K562 (cell line): ENCODE measurements at regions not wholly inside any gene's neighbourhood (a gene's known extent, or its start where the extent isn't known, plus 50 kb on each side); places are given as distances from the start of the nearest gene placed in this dataset.

Experiments
- ATAC-seq: fragments of 200-7000 bp; cut with Tn5 transposase; 3 replicates; pipeline ENCODE4 v1.9.1; 2020; ENCODE audit warnings: moderate library complexity
- BruUV-seq: library from RNA; stranded (reverse); fragments of 400-500 nt; replicated peaks from 2 replicates; lab custom pipeline; 2021; lab: Mats Ljungman, UMichigan
- CTCF ChIA-PET: fragments of 300-600 bp; formaldehyde crosslinking; extraction: SDS; loops from one replicate; lab custom pipeline; 2021; ENCODE audit warnings: low intra/inter-chr PET ratio; lab: Yijun Ruan, JAX
- POLR2A ChIA-PET: fragments of 300-600, 350-650 bp; sonication (Branson Sonifier 250); formaldehyde crosslinking; extraction: SDS; loops from one replicate; lab custom pipeline; 2021; ENCODE audit warnings: antibody characterized with exemption, inconsistent platforms; lab: Yijun Ruan, JAX
- DNase-seq, 4 experiments: peaks; one replicate each; pipeline versions ENCODE4 v3.0.0 to v3.0.0-alpha.2; 2011 to 2018; ENCODE audit warnings: low spot score in 3 of 4, mixed read lengths in 3 of 4; ENCODE audit errors: extremely low read depth in 1 of 4
- FAIRE-seq: peaks from 2 replicates; lab custom pipeline; 2011; peaks lifted over from hg19 to GRCh38; lab: Jason Lieb, UNC
- H2AFZ ChIP-seq: 2 replicates; pipeline ENCODE4 v1.6.0; 2011; ENCODE audit warnings: low read depth, low read length, control low read depth, inconsistent platforms
- H3K27ac ChIP-seq: fragments of 200-600 bp; 3 replicates; pipeline ENCODE4 v1.8.0; 2011; ENCODE audit warnings: low read depth, mild to moderate bottlenecking, control low read depth, inconsistent platforms, low read length, moderate library complexity, mixed read lengths; ENCODE audit errors: extremely low read depth
- H3K27me3 ChIP-seq, 2 experiments: fragments of 300-600 bp in 1 of 2; 2 replicates in 1 of 2; 3 replicates in 1 of 2; pipeline versions ENCODE4 v1.6.0 to v1.8.0; 2011; ENCODE audit warnings: inconsistent platforms in 2 of 2, low read length in 2 of 2, mild to moderate bottlenecking in 1 of 2, mixed read lengths in 1 of 2, moderate library complexity in 1 of 2; ENCODE audit not compliant: control insufficient read depth in 2 of 2, insufficient read depth in 2 of 2
- H3K36me3 ChIP-seq: fragments of 300-600 bp; 3 replicates; pipeline ENCODE4 v1.8.0; 2011; ENCODE audit warnings: mild to moderate bottlenecking, low read length, inconsistent platforms; ENCODE audit not compliant: control insufficient read depth, insufficient read depth
- H3K4me1 ChIP-seq, 2 experiments: fragments of 200-600 bp in 1 of 2; replicated peaks in 1 of 2; 2 replicates in 1 of 2; 3 replicates in 1 of 2; pipeline versions ENCODE4 v1.5.1 to v1.8.0; 2011; ENCODE audit warnings: inconsistent platforms in 2 of 2, low read length in 2 of 2, mild to moderate bottlenecking in 1 of 2, mixed read lengths in 1 of 2, moderate library complexity in 1 of 2; ENCODE audit not compliant: control insufficient read depth in 2 of 2, insufficient read depth in 2 of 2
- H3K4me2 ChIP-seq: 2 replicates; pipeline ENCODE4 v1.6.1; 2011; ENCODE audit warnings: low read length, control low read depth, inconsistent platforms, mixed read lengths; ENCODE audit not compliant: insufficient read depth
- H3K4me3 ChIP-seq: fragments of 200-600 bp; sonication (generic), shearing (Covaris generic); 2 replicates; pipeline ENCODE4 v1.5.1; 2016; ENCODE audit warnings: control low read depth, inconsistent platforms
- H3K79me2 ChIP-seq: fragments of 200-600 bp; 3 replicates; pipeline ENCODE4 v1.8.0; 2011; ENCODE audit warnings: low read length, inconsistent platforms; ENCODE audit not compliant: control insufficient read depth, insufficient read depth
- H3K9ac ChIP-seq, 2 experiments: 2 replicates each; pipeline versions ENCODE4 v1.6.0 to v1.6.1; 2011; ENCODE audit warnings: low read depth in 2 of 2, low read length in 2 of 2, control low read depth in 1 of 2, inconsistent platforms in 1 of 2, mild to moderate bottlenecking in 1 of 2, mixed read lengths in 1 of 2; ENCODE audit not compliant: insufficient read depth in 1 of 2
- H3K9me1 ChIP-seq: one replicate; pipeline ENCODE4 v1.6.0; 2011; ENCODE audit warnings: inconsistent platforms, mild to moderate bottlenecking, low read length, moderate library complexity; ENCODE audit not compliant: control insufficient read depth, insufficient read depth
- H3K9me3 ChIP-seq: replicated peaks from 2 replicates; pipeline ENCODE4 v1.5.1; 2011; ENCODE audit warnings: low read depth, low read length, inconsistent platforms; ENCODE audit not compliant: control insufficient read depth, insufficient read depth
- H4K20me1 ChIP-seq: replicated peaks from 2 replicates; pipeline ENCODE4 v1.6.1; 2011; ENCODE audit warnings: low read length, inconsistent platforms, mixed read lengths; ENCODE audit not compliant: control insufficient read depth, insufficient read depth
- BMI1 ChIP-seq: fragments of 150-350 bp; IDR thresholded peaks from 2 replicates; pipeline ENCODE4 v1.6.1; 2014; ENCODE audit warnings: low read length
- HSF4 ChIP-seq: fragments of 250-450 bp; sonication (Bioruptor Pico); IDR thresholded peaks from 2 replicates; pipeline ENCODE4 v2.1.2; 2022; ENCODE audit warnings: mild to moderate bottlenecking, moderate library complexity, borderline replicate concordance
- IFI16 ChIP-seq: fragments of 250-450 bp; sonication (Bioruptor Pico); IDR thresholded peaks from 2 replicates; pipeline ENCODE4 v2.1.2; 2022; ENCODE audit warnings: mild to moderate bottlenecking, inconsistent platforms
- MAFF ChIP-seq: IDR thresholded peaks from 2 replicates; pipeline ENCODE4 v1.6.1; 2012; ENCODE audit warnings: low read length, improper control_type of control experiment
- MAFG ChIP-seq: fragments of 450-650 bp; conservative IDR thresholded peaks from 2 replicates; pipeline ENCODE4 v1.6.1; 2016; ENCODE audit warnings: missing genetic modification characterization, missing compliant biosample characterization
- MAFK ChIP-seq: IDR thresholded peaks from 2 replicates; pipeline ENCODE4 v1.6.1; 2011; ENCODE audit warnings: low read length, improper control_type of control experiment
- NELFE ChIP-seq: IDR thresholded peaks from 2 replicates; pipeline ENCODE4 v1.6.1; 2011; ENCODE audit warnings: mild to moderate bottlenecking; ENCODE audit not compliant: insufficient read depth, insufficient read length
- PCBP1 ChIP-seq: fragments of 200-400 bp; formaldehyde crosslinking; IDR thresholded peaks from 2 replicates; pipeline ENCODE4 v1.6.1; 2018; ENCODE audit warnings: mild to moderate bottlenecking, low read depth, low read length; ENCODE audit not compliant: poor library complexity, severe bottlenecking
- POLR2A ChIP-seq: fragments of 450-650 bp; conservative IDR thresholded peaks from 2 replicates; pipeline ENCODE4 v1.6.1; 2016
- SAFB2 ChIP-seq: fragments of 200-400 bp; formaldehyde crosslinking; IDR thresholded peaks from 2 replicates; pipeline ENCODE4 v1.6.1; 2018; ENCODE audit warnings: borderline replicate concordance, low read length, low read depth, moderate library complexity; ENCODE audit not compliant: severe bottlenecking
- TCF7L2 ChIP-seq: fragments of 150-350 bp; IDR thresholded peaks from 2 replicates; pipeline ENCODE4 v1.6.1; 2016; ENCODE audit warnings: low read depth, mild to moderate bottlenecking, low read length, moderate library complexity
- ZNF146 ChIP-seq: IDR thresholded peaks from one replicate; pipeline ENCODE4 v1.6.1; 2018; ENCODE audit warnings: missing compliant biosample characterization; ENCODE audit not compliant: unreplicated experiment
- ZNF316 ChIP-seq: fragments of 450-650 bp; IDR thresholded peaks from 2 replicates; pipeline ENCODE4 v1.6.1; 2016
- ZNF584 ChIP-seq: fragments of 200-800 bp; sonication (Bioruptor generic); IDR thresholded peaks from 2 replicates; pipeline ENCODE4 v1.6.1; 2016; ENCODE audit warnings: low read depth, mild to moderate bottlenecking, missing genetic modification characterization, missing compliant biosample characterization
- ZNF699 ChIP-seq: fragments of 250-450 bp; sonication (Bioruptor Pico); IDR thresholded peaks from 2 replicates; pipeline ENCODE4 v1.8.0; 2021; ENCODE audit warnings: mild to moderate bottlenecking, moderate library complexity; ENCODE audit not compliant: insufficient replicate concordance
- ZNF707 ChIP-seq: fragments of 250-450 bp; sonication (Bioruptor Pico); conservative IDR thresholded peaks from 2 replicates; pipeline ENCODE4 v1.8.0; 2022; ENCODE audit warnings: inconsistent platforms, mild to moderate bottlenecking, moderate library complexity
- ZNF780A ChIP-seq: fragments of 250-450 bp; sonication (Bioruptor Pico); IDR thresholded peaks from 2 replicates; pipeline ENCODE4 v1.5.0; 2021; ENCODE audit warnings: mild to moderate bottlenecking
- WGBS: fragments of 100-300 bp; shearing (Covaris generic); methylation state at CpG from one replicate; pipeline ENCODE4 v1.1.6; 2016; ENCODE audit warnings: low coverage, mixed read lengths; ENCODE audit not compliant: insufficient coverage; ENCODE audit errors: missing lambda C conversion rate; 5-methylcytosine and 5-hydroxymethylcytosine counted together
- in situ Hi-C: fragments of 300-500 bp; cut with MboI; formaldehyde crosslinking; loops from 4 replicates; pipeline ENCODE4 v1.15.0; 2018; ENCODE audit warnings: inconsistent platforms, mixed read lengths
- intact Hi-C: fragments of 100-400 bp; cut with micrococcal nuclease; formaldehyde crosslinking; loops from 2 replicates; pipeline ENCODE4 v1.14.2; 2022
- TF ChIP-seq, protein P1 (sequence below): fragments of 250-450 bp; sonication (Bioruptor Pico); IDR thresholded peaks from 2 replicates; pipeline ENCODE4 v1.4.0; 2020; ENCODE audit warnings: mild to moderate bottlenecking, moderate library complexity

DNA sequence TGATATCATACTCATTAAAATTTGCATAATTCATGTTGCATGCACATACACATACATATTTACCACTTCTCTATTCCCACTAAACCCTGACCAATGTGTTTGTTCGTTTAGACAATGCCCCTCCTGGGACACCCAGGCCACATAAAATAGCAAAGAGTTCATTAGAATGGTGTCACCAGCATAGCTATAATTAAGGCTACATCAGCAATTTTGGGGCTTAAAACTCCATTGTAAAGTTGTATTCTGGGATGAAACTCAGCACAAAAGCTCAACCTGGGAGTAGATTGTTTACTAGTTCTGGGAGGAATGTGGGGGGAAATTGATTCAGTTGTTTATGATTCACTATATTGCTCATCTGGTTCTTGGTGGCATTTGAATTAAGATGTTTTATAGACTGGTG, 522.2 kb upstream of the SUCLG2 start:
- Histone ChIP-seq H3K9me3 (no peaks in the 10 kb centered on the region), H2AFZ (no peak overlapping the region), H3K9me1 (no peaks in the 10 kb centered on the region), H4K20me1 (no peaks in the 10 kb centered on the region), H3K4me2 (no peak overlapping the region), H3K4me3 (no peak overlapping the region), H3K4me1 (no peaks in the 10 kb centered on the region), H3K36me3 (no peaks in the 10 kb centered on the region), H3K27ac (no peak overlapping the region), H3K27me3 (no peaks in the 10 kb centered on the region), H3K9ac (no peak overlapping the region), H3K79me2 (no peaks in the 10 kb centered on the region)
- no peak for ATAC-seq
- POLR2A ChIA-PET, result no interaction called here
- 0% methylated on average over 1 of the region's 1 CpG for WGBS
- no TSS peak for BruUV-seq
- CTCF ChIA-PET, result no interaction called here
- intact Hi-C loops, result no loop called here
- no peak for FAIRE-seq
- DNase-seq, result no peak
- TF ChIP-seq ZNF707 (CRISPR knock-in tag), result no peak
- TF ChIP-seq MAFF, result 0 out of 2 replicates have a peak, but pooled peaks have one; percentile 28
- TF ChIP-seq MAFK, result peak; percentile 18; the same call in 1 of the 2 replicates
- TF ChIP-seq BMI1, result no peak
- TF ChIP-seq ZNF316, result 0 out of 2 replicates have a peak, but pooled peaks have one; percentile 5
- TF ChIP-seq SAFB2, result no peak
- TF ChIP-seq MAFG, result 0 out of 2 replicates have a peak, but pooled peaks have one; percentile 19
- TF ChIP-seq, all 486 proteins: peak for 4
- in situ Hi-C loops, result no loop called here

DNA sequence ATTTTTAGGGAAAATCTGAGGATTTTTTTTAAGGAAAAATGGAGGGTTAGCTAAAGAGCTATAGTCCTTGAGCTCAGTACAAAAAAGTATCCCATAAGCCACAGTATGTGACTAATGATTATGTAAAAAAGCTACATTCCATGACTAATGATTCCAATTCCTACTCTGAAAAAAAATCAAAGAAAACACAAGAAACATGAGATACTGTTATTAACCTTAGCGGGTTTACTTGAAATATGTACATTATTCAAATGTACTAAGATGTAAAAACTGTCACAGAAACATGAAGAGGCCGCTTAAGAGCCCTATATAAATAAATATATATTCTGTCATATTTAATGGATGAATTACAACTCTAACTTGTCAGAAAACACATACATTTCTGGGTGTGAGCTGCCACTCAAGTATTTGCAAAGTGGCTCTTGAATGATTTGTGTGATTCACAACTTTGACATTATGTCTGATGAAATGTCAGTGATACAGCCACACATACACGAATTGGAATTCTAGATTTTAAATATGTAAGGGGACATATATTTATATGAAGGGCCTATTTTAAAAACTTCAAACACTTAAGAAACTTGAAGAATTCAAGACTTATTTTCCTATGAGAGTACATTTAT, 518.7 kb upstream of the SUCLG2 start:
- intact Hi-C loops, result no loop called here
- H3K9me3 ChIP-seq, result no peaks in the 10 kb centered on the region
- no peak for DNase-seq
- no peak overlapping the region for H3K9ac ChIP-seq
- ATAC-seq, result no peak
- in situ Hi-C loops, result no loop called here
- no peak overlapping the region for H3K4me3 ChIP-seq
- H3K9me1 ChIP-seq, result no peaks in the 10 kb centered on the region
- H3K27ac ChIP-seq, result no peak overlapping the region
- H4K20me1 ChIP-seq, result no peaks in the 10 kb centered on the region
- no TSS peak for BruUV-seq
- FAIRE-seq, result no peak
- 0% methylated on average over 3 of the region's 3 CpGs for WGBS
- POLR2A ChIA-PET, result no interaction called here
- CTCF ChIA-PET, result no interaction called here
- H3K4me1 ChIP-seq, result no peaks in the 10 kb centered on the region
- H3K27me3 ChIP-seq, result no peaks in the 10 kb centered on the region
- no peak overlapping the region for H3K4me2 ChIP-seq
- no peak overlapping the region for H2AFZ ChIP-seq
- no peaks in the 10 kb centered on the region for H3K79me2 ChIP-seq
- H3K36me3 ChIP-seq, result no peaks in the 10 kb centered on the region
- TF ChIP-seq NELFE (no peak), HSF4 (CRISPR knock-in tag) (no peak), ZNF584 (CRISPR knock-in tag) (no peak), POLR2A (no peak), TCF7L2 (no peak), IFI16 (CRISPR knock-in tag) (no peak), PCBP1 (no peak), ZNF146 (CRISPR knock-in tag) (no peak), ZNF699 (no peak), ZNF780A (CRISPR knock-in tag) (no peak)
- TF ChIP-seq, protein P1, sequence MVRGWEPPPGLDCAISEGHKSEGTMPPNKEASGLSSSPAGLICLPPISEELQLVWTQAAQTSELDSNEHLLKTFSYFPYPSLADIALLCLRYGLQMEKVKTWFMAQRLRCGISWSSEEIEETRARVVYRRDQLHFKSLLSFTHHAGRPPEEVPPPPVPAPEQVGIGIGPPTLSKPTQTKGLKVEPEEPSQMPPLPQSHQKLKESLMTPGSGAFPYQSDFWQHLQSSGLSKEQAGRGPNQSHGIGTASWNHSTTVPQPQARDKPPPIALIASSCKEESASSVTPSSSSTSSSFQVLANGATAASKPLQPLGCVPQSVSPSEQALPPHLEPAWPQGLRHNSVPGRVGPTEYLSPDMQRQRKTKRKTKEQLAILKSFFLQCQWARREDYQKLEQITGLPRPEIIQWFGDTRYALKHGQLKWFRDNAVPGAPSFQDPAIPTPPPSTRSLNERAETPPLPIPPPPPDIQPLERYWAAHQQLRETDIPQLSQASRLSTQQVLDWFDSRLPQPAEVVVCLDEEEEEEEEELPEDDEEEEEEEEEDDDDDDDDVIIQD, result no peak
